GM18511 (cell line): ENCODE measurements at regions not wholly inside any gene's neighbourhood (a gene's known extent, or its start where the extent isn't known, plus 50 kb on each side); places are given as distances from the start of the nearest gene placed in this dataset.

Source experiments
- ATAC-seq: cut with Tn5 transposase; IDR thresholded peaks from one replicate; pipeline ENCODE4 v1.9.1; 2021; ENCODE audit warnings: mild to moderate bottlenecking, moderate library complexity; ENCODE audit not compliant: unreplicated experiment

- ATAC-seq: no peak
These were observed 434.7 kb downstream of the GRB14 start for GRCh38 chr2:164186591-164186990.

- ATAC-seq: no peak
These were observed 439.1 kb downstream of the GRB14 start for GRCh38 chr2:164182116-164182627.

GRCh38 chr2:164178835-164179465 is 442.3 kb downstream of the GRB14 start:
- no peak for ATAC-seq

- ATAC-seq: no peak
These were observed 428.8 kb upstream of the FIGN start for GRCh38 chr2:164164602-164165001.

- ATAC-seq: no peak
These were observed 419.8 kb upstream of the FIGN start for GRCh38 chr2:164155558-164155957.

GRCh38 chr2:164151522-164151921 is 415.7 kb upstream of the FIGN start:
- no peak for ATAC-seq

GRCh38 chr2:164150604-164151003 is 414.8 kb upstream of the FIGN start:
- ATAC-seq: no peak

- ATAC-seq: no peak
These were observed 410.6 kb upstream of the FIGN start for GRCh38 chr2:164146441-164146840.

- ATAC-seq: no peak
These were observed 409.5 kb upstream of the FIGN start for GRCh38 chr2:164145093-164145987.

- ATAC-seq: no peak
These were observed 407.5 kb upstream of the FIGN start for GRCh38 chr2:164143183-164143930.

GRCh38 chr2:164142755-164143154 is 406.9 kb upstream of the FIGN start:
- no peak for ATAC-seq

- ATAC-seq: no peak
These were observed 405.5 kb upstream of the FIGN start for GRCh38 chr2:164141271-164141670.

- ATAC-seq: no peak
These were observed 402.9 kb upstream of the FIGN start for GRCh38 chr2:164138750-164139149.

- ATAC-seq: no peak
These were observed 398.5 kb upstream of the FIGN start for GRCh38 chr2:164134336-164134735.

GRCh38 chr2:164127971-164128527 is 392.2 kb upstream of the FIGN start:
- ATAC-seq: no peak

- ATAC-seq: no peak
These were observed 391.3 kb upstream of the FIGN start for GRCh38 chr2:164126960-164127660.

- no peak for ATAC-seq
These were observed 380.0 kb upstream of the FIGN start for GRCh38 chr2:164115806-164116205.

- no peak for ATAC-seq
These were observed 379.1 kb upstream of the FIGN start for GRCh38 chr2:164114937-164115336.

GRCh38 chr2:164112105-164112504 is 376.3 kb upstream of the FIGN start:
- no peak for ATAC-seq

GRCh38 chr2:164110515-164110914 is 374.7 kb upstream of the FIGN start:
- no peak for ATAC-seq
